PC-3 (cell line): ENCODE measurements at regions not wholly inside any gene's neighbourhood (a gene's known extent, or its start where the extent isn't known, plus 50 kb on each side); places are given as distances from the start of the nearest gene placed in this dataset.

Source experiments
- EZH2 ChIP-seq: fragments of 300-600 bp; sonication (generic); IDR thresholded peaks from one replicate; pipeline ENCODE4 v1.6.1; 2017; ENCODE audit warnings: antibody characterized with exemption, mild to moderate bottlenecking, low read length; ENCODE audit not compliant: unreplicated experiment
- EZH2phosphoT487 ChIP-seq: fragments of 300-600 bp; sonication (generic); IDR thresholded peaks from 2 replicates; pipeline ENCODE4 v1.6.1; 2018; ENCODE audit warnings: mild to moderate bottlenecking, antibody characterized with exemption, low read length, borderline replicate concordance
- TF ChIP-seq, protein P1 (sequence below): fragments of 300-600 bp; sonication (generic); conservative IDR thresholded peaks from 2 replicates; pipeline ENCODE4 v1.5.1; 2017; ENCODE audit warnings: antibody characterized with exemption, low read depth, mild to moderate bottlenecking, low read length

GRCh38 chr18:28890791-28891190, 713.9 kb upstream of the CDH2 start:
- TF ChIP-seq, protein P1, sequence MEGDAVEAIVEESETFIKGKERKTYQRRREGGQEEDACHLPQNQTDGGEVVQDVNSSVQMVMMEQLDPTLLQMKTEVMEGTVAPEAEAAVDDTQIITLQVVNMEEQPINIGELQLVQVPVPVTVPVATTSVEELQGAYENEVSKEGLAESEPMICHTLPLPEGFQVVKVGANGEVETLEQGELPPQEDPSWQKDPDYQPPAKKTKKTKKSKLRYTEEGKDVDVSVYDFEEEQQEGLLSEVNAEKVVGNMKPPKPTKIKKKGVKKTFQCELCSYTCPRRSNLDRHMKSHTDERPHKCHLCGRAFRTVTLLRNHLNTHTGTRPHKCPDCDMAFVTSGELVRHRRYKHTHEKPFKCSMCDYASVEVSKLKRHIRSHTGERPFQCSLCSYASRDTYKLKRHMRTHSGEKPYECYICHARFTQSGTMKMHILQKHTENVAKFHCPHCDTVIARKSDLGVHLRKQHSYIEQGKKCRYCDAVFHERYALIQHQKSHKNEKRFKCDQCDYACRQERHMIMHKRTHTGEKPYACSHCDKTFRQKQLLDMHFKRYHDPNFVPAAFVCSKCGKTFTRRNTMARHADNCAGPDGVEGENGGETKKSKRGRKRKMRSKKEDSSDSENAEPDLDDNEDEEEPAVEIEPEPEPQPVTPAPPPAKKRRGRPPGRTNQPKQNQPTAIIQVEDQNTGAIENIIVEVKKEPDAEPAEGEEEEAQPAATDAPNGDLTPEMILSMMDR: no peak
- no peak for TF ChIP-seq EZH2
- no peak for TF ChIP-seq EZH2phosphoT487
